Activated naive CD4-positive, alpha-beta T cell (primary cell): ENCODE measurements at regions not wholly inside any gene's neighbourhood (a gene's known extent, or its start where the extent isn't known, plus 50 kb on each side); places are given as distances from the start of the nearest gene placed in this dataset.
"Not testable (repeated sequence)": the region's sequence is repeated elsewhere in the genome, so short reads cannot be mapped to it uniquely, and the experiment has no call there.

Source experiments
- DNase-seq, 4 experiments: peaks; one replicate each; lab custom pipeline; 2025; lab: John Stamatoyannopoulos, UW

- DNase-seq: no peak
Observed at GRCh38 chr16:29310852-29311314, 95.6 kb downstream of the NPIPB11 start.

- not testable (repeated sequence) for DNase-seq
Observed at GRCh38 chr16:29310243-29310642, 96.3 kb downstream of the NPIPB11 start.

GRCh38 chr16:29309601-29310000, 96.9 kb downstream of the NPIPB11 start:
- not testable (repeated sequence) for DNase-seq

- no peak for DNase-seq
Observed at GRCh38 chr16:29308644-29309546, 97.6 kb downstream of the NPIPB11 start.

- no peak for DNase-seq
Observed at GRCh38 chr16:29307598-29308507, 98.7 kb downstream of the NPIPB11 start.

GRCh38 chr16:29306943-29307597, 99.4 kb downstream of the NPIPB11 start:
- no peak for DNase-seq

- no peak for DNase-seq
Observed at GRCh38 chr16:29306201-29306600, 100.3 kb downstream of the NPIPB11 start.

GRCh38 chr16:29305018-29305417, 101.5 kb downstream of the NPIPB11 start:
- not testable (repeated sequence) for DNase-seq

- DNase-seq: no peak
Observed at GRCh38 chr16:29304251-29304650, 102.3 kb downstream of the NPIPB11 start.

GRCh38 chr16:29303520-29303919, 103.0 kb downstream of the NPIPB11 start:
- no peak for DNase-seq

- DNase-seq: no peak
Observed at GRCh38 chr16:29302976-29303375, 103.5 kb downstream of the NPIPB11 start.

GRCh38 chr16:29302433-29302832, 104.1 kb downstream of the NPIPB11 start:
- not testable (repeated sequence) for DNase-seq

- DNase-seq: not testable (repeated sequence)
Observed at GRCh38 chr16:29301662-29302285, 104.7 kb downstream of the NPIPB11 start.

- DNase-seq: not testable (repeated sequence)
Observed at GRCh38 chr16:29300541-29301535, 105.7 kb downstream of the NPIPB11 start.

GRCh38 chr16:29300030-29300491, 106.5 kb downstream of the NPIPB11 start:
- DNase-seq: not testable (repeated sequence)

- DNase-seq: not testable (repeated sequence)
Observed at GRCh38 chr16:29298997-29299396, 107.5 kb downstream of the NPIPB11 start.

GRCh38 chr16:29298307-29298706, 108.2 kb downstream of the NPIPB11 start:
- not testable (repeated sequence) for DNase-seq

GRCh38 chr16:29297809-29298177, 108.7 kb downstream of the NPIPB11 start:
- not testable (repeated sequence) for DNase-seq

- DNase-seq: not testable (repeated sequence)
Observed at GRCh38 chr16:29297144-29297808, 109.2 kb downstream of the NPIPB11 start.
